Effector memory CD4-positive, alpha-beta T cell (primary cell): ENCODE measurements at regions not wholly inside any gene's neighbourhood (a gene's known extent, or its start where the extent isn't known, plus 50 kb on each side); places are given as distances from the start of the nearest gene placed in this dataset.

ENCODE experiments used
- DNase-seq, 3 donors: peaks; one replicate each; pipeline ENCODE4 v3.0.0-alpha.2; 2020
- H3K27ac ChIP-seq: 2 replicates; pipeline ENCODE4 v1.7.0; 2013; ENCODE audit warnings: mild to moderate bottlenecking, low read length, moderate library complexity; ENCODE audit not compliant: insufficient read depth, poor library complexity, severe bottlenecking
- H3K27me3 ChIP-seq: replicated peaks from 2 replicates; pipeline ENCODE4 v1.7.0; 2013; ENCODE audit warnings: mild to moderate bottlenecking, low read length; ENCODE audit not compliant: insufficient read depth, control insufficient read depth, poor library complexity, severe bottlenecking
- H3K36me3 ChIP-seq: 2 replicates; pipeline ENCODE4 v1.7.0; 2013; ENCODE audit warnings: mild to moderate bottlenecking, low read length, moderate library complexity; ENCODE audit not compliant: control insufficient read depth, insufficient read depth
- H3K4me1 ChIP-seq: 2 replicates; pipeline ENCODE4 v1.7.0; 2013; ENCODE audit warnings: low read length, mild to moderate bottlenecking; ENCODE audit not compliant: control insufficient read depth, insufficient read depth, poor library complexity, severe bottlenecking
- H3K4me3 ChIP-seq: 2 replicates; pipeline ENCODE4 v1.7.0; 2013; ENCODE audit warnings: low read length, low read depth, mild to moderate bottlenecking; ENCODE audit not compliant: insufficient read depth, poor library complexity, severe bottlenecking
- H3K9me3 ChIP-seq: 2 replicates; pipeline ENCODE4 v1.7.0; 2013; ENCODE audit warnings: mild to moderate bottlenecking, low read length, moderate library complexity; ENCODE audit not compliant: control insufficient read depth

GRCh38 chr12:41920355-41920754 lies 224.3 kb downstream of the GXYLT1 start:
- Histone ChIP-seq H3K27ac (no peak overlapping the region), H3K9me3 (no peaks in the 10 kb centered on the region), H3K36me3 (no peaks in the 10 kb centered on the region), H3K4me3 (no peak overlapping the region), H3K27me3 (no peaks in the 10 kb centered on the region), H3K4me1 (no peaks in the 10 kb centered on the region)
- no peak for DNase-seq

- Histone ChIP-seq H3K27ac (no peak overlapping the region), H3K27me3 (no peaks in the 10 kb centered on the region), H3K4me1 (no peaks in the 10 kb centered on the region), H3K9me3 (no peaks in the 10 kb centered on the region), H3K4me3 (no peak overlapping the region), H3K36me3 (no peaks in the 10 kb centered on the region)
- no peak for DNase-seq
Observed at GRCh38 chr12:41919526-41920261, 225.0 kb downstream of the GXYLT1 start.

- no peak for DNase-seq
- no peaks in the 10 kb centered on the region for H3K9me3 ChIP-seq
- no peak overlapping the region for H3K4me3 ChIP-seq
- no peaks in the 10 kb centered on the region for H3K4me1 ChIP-seq
- H3K27me3 ChIP-seq = no peaks in the 10 kb centered on the region
- no peaks in the 10 kb centered on the region for H3K36me3 ChIP-seq
- H3K27ac ChIP-seq = no peak overlapping the region
Observed at GRCh38 chr12:41919048-41919447, 225.6 kb downstream of the GXYLT1 start.

- H3K36me3 ChIP-seq = no peaks in the 10 kb centered on the region
- no peaks in the 10 kb centered on the region for H3K4me1 ChIP-seq
- H3K27ac ChIP-seq = no peak overlapping the region
- no peaks in the 10 kb centered on the region for H3K9me3 ChIP-seq
- no peak for DNase-seq
- H3K4me3 ChIP-seq = no peak overlapping the region
- no peaks in the 10 kb centered on the region for H3K27me3 ChIP-seq
Observed at GRCh38 chr12:41917938-41918341, 226.7 kb downstream of the GXYLT1 start.

- DNase-seq = no peak
- H3K36me3 ChIP-seq = no peaks in the 10 kb centered on the region
- no peak overlapping the region for H3K4me3 ChIP-seq
- no peaks in the 10 kb centered on the region for H3K27me3 ChIP-seq
- H3K4me1 ChIP-seq = no peaks in the 10 kb centered on the region
- no peaks in the 10 kb centered on the region for H3K9me3 ChIP-seq
- no peak overlapping the region for H3K27ac ChIP-seq
Observed at GRCh38 chr12:41917181-41917580, 227.5 kb downstream of the GXYLT1 start.

- H3K4me1 ChIP-seq = no peaks in the 10 kb centered on the region
- H3K4me3 ChIP-seq = no peak overlapping the region
- H3K36me3 ChIP-seq = no peaks in the 10 kb centered on the region
- no peak overlapping the region for H3K27ac ChIP-seq
- H3K27me3 ChIP-seq = no peaks in the 10 kb centered on the region
- H3K9me3 ChIP-seq = no peaks in the 10 kb centered on the region
- DNase-seq = no peak
Observed at GRCh38 chr12:41910578-41911320, 233.9 kb downstream of the GXYLT1 start.

GRCh38 chr12:41908206-41908605 lies 236.5 kb downstream of the GXYLT1 start:
- H3K27ac ChIP-seq = no peak overlapping the region
- no peaks in the 10 kb centered on the region for H3K4me1 ChIP-seq
- H3K9me3 ChIP-seq = no peaks in the 10 kb centered on the region
- DNase-seq = no peak
- no peak overlapping the region for H3K4me3 ChIP-seq
- H3K27me3 ChIP-seq = no peaks in the 10 kb centered on the region
- no peaks in the 10 kb centered on the region for H3K36me3 ChIP-seq

- no peaks in the 10 kb centered on the region for H3K4me1 ChIP-seq
- no peak overlapping the region for H3K27ac ChIP-seq
- no peak overlapping the region for H3K4me3 ChIP-seq
- no peaks in the 10 kb centered on the region for H3K9me3 ChIP-seq
- no peaks in the 10 kb centered on the region for H3K27me3 ChIP-seq
- no peaks in the 10 kb centered on the region for H3K36me3 ChIP-seq
- no peak for DNase-seq
Observed at GRCh38 chr12:41907550-41907949, 237.1 kb downstream of the GXYLT1 start.

- H3K9me3 ChIP-seq = no peaks in the 10 kb centered on the region
- H3K4me1 ChIP-seq = no peaks in the 10 kb centered on the region
- H3K36me3 ChIP-seq = no peaks in the 10 kb centered on the region
- H3K27ac ChIP-seq = no peak overlapping the region
- no peak overlapping the region for H3K4me3 ChIP-seq
- no peak for DNase-seq
- H3K27me3 ChIP-seq = no peaks in the 10 kb centered on the region
Observed at GRCh38 chr12:41907021-41907420, 237.7 kb downstream of the GXYLT1 start.

- no peak overlapping the region for H3K4me3 ChIP-seq
- H3K4me1 ChIP-seq = no peaks in the 10 kb centered on the region
- H3K9me3 ChIP-seq = no peaks in the 10 kb centered on the region
- no peaks in the 10 kb centered on the region for H3K27me3 ChIP-seq
- no peak overlapping the region for H3K27ac ChIP-seq
- no peaks in the 10 kb centered on the region for H3K36me3 ChIP-seq
- DNase-seq = no peak
Observed at GRCh38 chr12:41905759-41906297, 238.8 kb downstream of the GXYLT1 start.
